ENCODE measurements at regions not wholly inside any gene's neighbourhood (a gene's known extent, or its start where the extent isn't known, plus 50 kb on each side); places are given as distances from the start of the nearest gene placed in this dataset.
"Not testable (repeated sequence)": the region's sequence is repeated elsewhere in the genome, so short reads cannot be mapped to it uniquely, and the experiment has no call there.

DNA sequence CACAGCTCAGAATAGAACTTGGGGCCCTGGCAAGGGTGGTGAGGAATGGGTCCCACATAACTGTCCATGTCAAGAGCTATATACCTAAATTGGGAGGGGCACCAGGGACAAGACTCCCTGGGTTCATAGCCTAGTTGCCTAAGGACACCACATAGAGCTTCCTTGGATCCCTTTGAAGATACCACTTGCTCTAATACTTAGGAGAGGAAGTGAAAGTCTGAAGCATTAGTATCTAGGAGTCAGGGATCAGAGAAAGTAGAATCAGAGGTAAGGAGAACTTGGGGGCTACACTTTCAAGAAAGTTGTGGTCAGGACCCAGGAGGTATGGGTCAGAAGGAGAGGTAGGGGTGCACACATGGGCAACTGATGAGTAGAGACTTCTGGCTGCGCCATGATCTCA lies 318.2 kb upstream of the SLC39A10 start:
- DNase-seq = no peak

DNA sequence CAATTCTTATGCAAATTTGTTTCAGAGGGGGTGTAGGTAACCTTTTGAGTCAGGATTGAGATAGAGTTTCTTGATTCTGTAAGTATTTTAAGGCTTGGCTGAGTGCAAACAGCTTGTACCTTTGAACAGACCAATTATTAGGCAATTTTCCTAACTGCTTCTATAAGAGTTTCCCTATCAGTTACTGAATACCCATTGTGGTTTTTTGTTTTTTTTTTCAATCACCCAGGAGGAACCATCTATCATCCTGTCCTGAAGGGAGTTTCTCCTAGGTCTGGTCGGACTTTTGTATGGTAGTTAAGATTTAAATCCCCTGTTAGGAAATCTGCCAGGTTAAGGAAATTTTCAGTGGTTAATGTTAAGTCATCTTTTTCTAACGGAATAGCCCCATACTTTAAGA lies 319.4 kb upstream of the SLC39A10 start:
- DNase-seq = no peak

DNA sequence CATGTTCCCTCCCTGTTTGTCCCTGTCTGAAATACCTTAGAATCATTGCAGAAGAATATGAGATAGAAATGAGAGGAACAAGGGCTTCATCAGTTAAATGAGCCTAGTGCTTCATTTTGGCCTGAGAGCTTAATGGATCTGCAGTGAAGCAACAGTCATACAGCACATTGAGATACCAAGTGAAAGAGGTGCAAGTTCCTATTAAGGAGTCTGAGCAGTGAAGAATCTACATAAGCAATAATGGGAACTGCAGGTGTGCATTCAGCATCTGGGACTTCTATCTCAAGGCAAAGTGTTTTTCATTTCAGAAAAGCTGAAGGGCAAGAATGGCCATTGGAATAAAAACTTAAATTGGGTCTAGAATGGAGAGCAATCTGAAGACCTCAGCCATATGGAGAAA lies 323.2 kb upstream of the SLC39A10 start:
- DNase-seq = no peak

DNA sequence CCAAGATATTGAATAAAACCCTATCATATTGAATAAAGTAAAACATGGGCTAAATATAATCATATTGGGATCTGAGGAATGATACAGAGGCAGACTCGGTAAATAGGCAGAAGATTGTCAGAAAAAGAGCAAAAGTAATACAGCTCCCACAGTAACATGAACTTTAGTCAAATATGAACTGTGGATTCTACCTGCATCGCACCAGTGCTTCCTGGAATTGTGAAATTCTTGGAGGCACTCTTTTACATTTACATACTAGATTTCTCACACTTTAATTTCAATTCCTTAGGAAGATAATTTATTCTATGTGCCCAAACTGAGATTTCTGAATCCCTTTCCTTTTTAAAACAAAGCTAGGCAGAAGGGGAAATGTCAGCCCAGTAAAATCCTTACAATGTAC lies 325.1 kb upstream of the SLC39A10 start:
- DNase-seq = no peak

DNA sequence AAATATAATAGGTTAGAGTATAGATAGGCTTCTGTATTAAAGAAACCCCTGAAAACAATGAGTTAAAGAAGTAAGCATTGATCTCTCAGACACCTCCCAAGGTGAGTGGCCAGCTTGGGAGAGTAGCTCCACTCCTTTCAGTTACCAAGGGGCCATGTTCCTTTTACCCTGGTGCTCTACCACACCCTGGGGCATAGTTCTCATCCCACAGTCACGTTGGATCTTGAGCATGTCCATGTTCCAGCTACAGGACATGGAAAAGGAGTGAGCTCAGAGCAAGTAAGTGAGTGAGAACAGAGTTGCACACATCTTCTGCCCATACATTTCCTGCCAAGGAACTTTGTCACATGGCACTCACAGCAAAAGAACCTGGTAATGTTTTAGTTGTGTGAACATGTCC lies 325.9 kb upstream of the SLC39A10 start:
- no peak for DNase-seq

DNA sequence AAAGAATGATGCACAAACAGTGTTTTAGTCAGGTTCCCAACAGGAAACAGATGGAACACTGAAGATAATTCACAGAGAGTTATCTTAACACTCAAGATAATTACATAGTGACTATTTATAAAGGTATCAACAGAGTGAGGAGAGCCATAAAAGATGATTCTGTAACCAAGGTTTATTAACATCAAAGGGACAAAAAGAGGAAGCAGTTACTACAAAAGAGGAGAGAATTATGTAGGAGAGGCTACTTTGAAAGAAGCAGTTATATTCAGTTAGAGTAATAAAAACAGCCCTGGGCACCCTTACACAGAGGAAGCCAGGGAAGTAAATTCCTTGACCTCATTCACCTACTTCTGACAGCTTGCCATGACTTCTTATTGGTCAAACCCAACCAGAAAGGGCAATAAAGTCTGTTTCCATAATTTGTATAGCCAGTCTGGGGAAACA lies 326.5 kb upstream of the SLC39A10 start:
- no peak for DNase-seq

DNA sequence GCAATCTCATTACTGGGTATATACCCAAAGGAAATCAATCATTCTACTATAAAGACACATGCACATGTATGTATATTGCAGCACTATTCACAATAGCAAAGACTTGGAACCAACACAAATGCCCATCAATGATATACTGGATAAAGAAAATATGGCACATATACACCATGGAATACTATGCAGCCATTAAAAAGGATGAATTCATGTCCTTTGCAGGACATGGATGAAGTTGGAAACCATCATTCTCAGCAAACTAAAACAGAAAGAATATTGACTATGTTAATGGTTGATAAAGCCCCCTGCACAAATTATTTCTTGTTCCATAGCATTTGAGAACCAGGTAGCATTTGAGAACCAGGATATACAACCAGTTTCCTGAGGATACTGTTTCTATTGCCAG lies 327.2 kb upstream of the SLC39A10 start:
- not testable (repeated sequence) for DNase-seq

DNA sequence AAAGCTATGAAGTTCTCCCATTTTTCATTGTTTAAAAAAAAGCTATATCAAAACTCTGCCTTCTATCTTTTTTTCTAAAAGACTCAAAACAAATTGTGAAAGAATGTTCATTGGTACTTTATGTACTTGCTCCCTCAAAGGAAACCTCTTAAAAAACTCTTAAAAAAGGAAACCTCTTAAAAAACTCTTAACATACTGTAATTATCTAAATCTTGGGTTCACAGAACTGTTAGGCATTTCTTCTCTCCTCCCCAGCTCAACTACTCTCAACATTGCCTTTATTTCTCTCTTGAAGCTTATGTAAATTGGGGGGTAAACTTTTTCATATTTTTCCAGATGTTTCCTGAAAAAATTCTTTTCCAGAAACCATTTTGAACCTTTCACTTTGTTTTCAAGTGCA lies 330.5 kb upstream of the SLC39A10 start:
- no peak for DNase-seq

DNA sequence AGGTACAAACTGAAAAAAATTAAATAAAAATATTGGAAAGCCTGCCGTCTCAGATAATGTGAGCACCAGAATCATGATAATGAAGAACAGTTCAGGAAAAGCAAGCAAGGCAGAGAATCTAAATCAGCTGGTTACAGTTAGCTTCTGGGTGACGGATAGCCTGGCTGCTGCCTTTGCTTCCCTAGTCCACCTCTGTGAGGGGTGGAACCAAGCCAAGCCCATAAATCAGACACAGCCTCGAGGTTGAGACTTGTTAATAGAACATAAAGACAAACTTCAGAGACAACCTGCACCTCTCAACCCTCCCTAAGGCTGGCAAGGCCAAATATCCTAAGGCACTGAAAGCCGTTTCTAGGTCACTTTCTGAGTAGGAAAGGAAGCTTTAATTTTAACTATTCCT lies 334.7 kb upstream of the SLC39A10 start:
- DNase-seq = no peak

DNA sequence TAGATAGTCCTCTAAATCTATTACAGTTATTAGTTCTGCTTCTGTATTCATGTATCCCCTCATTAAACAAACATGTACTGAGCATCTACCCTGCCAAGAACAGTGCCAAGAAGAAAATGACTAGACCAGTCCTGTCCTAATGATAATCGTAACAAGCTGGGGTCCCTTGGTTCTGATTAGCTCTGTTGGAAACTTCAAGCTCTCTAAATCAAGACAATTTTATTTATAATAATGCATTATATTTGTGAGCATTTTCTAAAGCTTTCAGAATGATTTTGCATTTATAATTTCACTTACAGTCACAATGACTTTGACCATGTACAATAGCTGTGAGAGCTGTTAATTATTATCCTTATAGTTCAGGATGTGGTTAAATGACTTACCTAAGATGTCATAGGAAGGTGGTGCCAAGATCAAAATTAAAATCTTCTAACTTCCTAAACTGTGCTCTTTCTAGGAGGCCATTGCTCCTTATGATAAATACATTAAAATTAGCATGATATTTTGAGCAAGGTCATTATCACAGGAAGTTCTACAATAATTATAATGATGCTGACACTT lies 336.5 kb upstream of the SLC39A10 start:
- no peak for DNase-seq

DNA sequence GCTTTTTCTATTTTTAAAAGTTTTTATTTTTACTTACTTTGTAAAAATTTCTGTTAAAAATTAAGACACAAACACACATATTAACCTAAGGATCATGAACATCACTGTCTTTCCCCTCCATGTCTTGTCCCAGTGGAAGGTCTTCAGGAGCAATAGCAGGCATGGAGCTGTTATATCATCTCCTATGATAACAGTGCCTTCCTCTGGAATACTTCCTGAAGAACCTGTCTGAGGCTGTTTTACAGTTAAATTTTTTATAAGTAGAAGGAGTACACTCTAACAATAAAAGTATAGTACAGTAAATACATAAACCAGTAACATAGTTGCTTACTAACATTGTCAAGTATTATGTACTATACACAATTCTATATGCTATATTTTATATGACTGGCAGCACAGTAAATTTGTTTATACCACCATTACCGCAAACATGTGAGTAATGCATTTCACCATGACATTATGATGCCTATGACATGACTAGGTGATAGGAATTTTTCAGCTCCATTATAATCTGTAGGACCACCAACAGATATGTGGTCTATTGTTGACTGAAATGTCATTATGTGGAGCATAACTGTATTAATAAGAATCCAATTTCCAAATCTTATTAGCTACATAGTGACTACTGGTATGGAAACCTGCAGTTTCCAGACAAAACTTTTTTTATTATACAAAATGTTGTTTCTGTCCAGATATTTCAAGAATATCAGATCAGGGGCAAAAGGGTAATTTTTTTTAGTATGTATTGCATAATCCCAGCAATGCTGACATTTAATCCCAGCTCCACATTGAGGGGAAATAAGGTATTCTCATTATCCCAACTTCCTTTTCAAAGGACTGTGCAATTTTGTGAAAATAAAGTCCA lies 337.2 kb upstream of the SLC39A10 start:
- no peak for DNase-seq

DNA sequence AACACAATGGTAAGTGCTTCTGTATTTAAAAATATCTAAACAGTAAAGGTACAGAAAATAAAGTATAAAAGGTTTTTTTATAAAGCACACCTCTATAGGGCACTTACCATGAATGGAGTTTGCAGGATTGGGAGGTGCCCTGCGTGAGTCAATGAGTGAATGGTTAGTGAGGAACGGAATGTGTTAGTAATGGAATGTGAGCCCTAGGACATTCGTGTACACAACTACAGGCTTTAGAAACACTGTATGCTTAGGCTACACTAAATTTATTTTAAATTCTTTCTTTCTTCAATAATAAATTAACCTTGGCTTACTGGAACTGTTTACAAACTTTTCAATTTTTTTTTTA lies 337.9 kb upstream of the SLC39A10 start:
- DNase-seq = no peak

DNA sequence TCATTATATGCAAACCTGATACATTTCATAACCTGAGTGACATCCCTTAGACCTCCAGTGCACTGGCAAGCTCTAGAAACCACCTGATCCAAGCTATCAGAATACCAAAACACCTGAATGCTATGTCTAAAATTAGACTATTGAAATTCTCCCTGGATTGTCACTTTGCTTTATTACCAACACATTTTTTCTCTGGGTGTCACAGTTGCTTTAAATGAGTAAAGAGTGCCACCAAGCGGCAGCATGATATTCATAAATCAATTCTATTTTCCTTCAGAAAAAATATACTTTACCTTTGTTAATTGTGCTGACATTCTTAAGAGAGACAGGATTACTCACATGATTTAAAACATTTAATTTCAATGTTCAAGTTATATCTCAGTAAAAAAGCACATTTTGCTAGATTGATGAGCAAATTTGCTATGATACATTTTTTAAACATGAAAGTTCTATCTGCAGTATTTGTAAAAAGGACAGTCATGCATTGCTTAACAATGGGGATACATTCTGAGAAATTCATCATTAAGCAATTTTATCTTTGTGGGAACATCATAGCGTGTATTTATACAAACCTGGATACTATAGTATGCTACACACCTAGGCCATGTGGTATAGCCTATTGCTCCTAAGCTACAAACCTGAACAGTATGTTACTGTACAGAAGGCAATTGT lies 338.4 kb upstream of the SLC39A10 start:
- DNase-seq = no peak

DNA sequence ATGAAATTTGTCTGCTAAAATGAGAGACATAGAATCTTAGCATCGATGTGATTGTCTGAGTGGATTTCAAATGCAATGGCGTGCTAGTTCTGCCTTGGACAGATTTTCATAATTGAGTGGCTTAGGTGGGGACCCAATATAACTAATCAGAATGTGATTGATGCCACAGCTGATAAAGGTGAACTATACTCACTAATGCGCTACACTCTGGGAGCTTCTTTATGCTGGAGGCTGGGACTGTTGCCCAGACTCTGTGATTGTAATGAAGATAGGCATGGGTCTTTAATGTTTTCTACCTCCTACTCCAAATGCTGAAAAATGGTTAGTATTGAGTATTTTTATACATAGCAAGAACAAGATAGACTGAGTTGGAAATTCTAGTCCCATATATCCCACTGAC lies 339.5 kb upstream of the SLC39A10 start:
- DNase-seq = no peak

DNA sequence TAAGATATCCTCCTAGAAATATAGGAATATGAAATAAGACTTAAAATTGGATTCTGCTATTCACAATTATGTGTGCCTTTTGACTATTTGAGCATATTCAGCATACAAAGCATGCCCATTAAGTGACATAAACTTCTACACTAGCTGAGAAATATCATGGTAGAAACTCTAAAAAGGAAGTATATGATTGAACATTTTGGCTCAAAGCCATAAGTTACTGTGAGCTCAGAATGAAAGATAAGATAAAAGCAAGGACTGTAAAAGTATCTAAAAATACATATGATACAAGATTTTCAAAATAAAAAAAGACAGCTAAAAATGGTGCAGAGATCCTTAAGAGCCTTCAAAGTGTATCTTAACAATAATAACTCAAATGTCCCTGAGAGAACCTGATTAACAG lies 340.5 kb upstream of the SLC39A10 start:
- no peak for DNase-seq

DNA sequence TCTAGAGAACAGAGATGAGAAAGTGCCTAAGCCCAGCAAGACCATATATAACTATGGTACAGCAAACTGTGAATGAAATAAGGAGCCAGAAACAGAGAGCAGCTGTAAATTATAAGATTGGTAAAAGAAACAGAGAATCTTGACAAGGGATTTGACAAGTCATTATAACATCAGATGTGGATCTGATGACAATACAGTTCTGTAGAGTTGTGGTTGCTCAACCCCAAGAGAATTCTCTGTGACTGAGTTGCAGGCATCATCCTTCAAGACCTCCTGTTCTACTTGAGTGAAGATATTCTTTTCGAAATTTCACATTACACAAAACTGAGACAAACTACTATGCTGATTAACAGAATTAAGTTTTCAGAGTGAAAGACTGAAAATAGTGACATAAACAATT lies 343.1 kb upstream of the SLC39A10 start:
- DNase-seq = no peak

DNA sequence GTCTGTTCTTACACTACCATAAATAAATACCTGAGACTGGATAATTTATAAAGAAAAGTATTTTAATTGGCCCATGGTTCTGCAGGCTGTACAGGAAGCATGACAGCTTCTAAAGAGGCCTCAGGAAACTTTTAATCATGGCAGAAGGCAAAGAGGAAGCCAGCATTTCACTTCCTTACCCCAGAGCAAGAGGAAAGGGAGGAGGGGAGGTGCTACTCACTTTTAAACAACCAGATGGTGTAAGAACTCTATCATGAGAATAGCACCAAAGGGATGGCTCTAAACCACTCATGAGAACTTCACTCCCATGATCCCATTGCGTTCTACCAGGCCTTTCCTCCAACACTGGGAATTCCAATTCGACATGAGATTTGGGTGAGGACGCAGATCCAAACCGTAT lies 344.4 kb upstream of the SLC39A10 start:
- DNase-seq = no peak

DNA sequence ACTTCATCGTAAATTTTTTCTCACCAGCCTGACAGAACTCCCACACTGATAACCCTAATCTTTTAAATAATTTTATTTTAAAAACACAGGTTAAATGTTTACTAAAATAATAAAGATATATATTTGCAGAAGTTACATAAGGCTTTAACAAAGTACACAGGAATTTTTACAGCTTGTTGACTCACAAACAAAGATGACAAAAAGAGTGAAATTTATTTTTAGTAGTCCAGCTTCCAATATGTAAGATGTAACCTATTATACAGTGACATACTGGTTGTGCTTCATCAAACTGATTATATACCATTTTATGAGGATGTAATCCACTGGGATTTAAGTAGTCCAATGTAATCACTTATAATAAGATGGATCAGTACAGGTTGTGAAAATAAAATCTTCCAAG lies 348.9 kb upstream of the SLC39A10 start:
- DNase-seq = no peak

DNA sequence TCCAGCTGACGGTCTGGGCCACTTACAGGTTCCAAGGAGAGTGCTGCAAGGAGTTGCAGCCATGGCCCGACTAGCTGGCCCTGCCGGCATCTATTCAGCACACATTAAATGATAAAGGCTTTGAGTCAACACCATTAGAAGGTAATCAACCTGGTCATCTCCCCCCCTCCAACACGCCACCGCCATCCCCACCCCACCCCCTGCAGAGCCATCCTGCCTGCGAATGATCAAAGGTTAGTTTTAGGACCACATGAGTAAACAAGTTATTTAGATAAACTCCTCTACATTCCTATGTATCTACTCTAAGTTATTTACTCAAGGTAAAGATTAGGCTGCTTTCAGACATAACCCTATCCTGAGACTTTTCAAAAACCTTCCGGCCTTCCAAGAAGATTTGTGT lies 349.3 kb upstream of the SLC39A10 start:
- no peak for DNase-seq

DNA sequence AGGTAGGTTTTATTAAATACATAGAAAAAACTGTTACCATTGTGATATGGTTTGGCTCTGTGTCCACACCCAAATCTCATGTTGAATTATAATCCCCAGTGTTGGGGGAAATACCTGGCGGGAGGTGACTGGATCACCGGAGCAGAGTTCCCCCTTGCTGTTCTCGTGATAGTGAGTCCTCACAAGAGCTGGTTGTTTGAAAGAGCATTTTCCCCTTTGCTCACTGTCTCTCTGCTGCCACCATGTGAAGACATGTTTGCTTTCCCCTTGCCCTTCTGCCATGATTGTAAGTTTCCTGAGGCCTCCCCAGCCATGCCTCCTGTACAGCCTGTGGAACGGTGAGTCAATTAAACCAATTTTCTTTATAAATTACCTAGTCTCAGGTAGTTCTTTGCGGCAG lies 352.7 kb upstream of the SLC39A10 start:
- DNase-seq = no peak

DNA sequence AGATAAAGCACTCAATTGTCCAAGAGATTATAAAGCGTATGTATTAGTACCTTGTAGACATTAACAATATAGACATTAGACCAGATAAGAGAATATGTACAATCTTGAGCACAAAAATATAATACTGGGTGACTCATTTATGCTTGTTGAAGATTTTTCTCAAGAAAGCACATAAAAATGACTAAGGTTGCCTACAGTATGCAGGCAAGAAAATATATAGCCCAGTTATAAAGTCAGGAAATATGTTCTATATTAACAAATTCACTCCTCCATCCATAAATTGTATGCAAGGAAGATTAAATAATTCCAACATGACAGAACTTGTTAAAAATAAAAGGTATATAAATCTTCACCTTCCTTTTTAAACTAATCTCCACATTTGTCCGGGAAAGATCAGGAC lies 356.4 kb upstream of the SLC39A10 start:
- no peak for DNase-seq

DNA sequence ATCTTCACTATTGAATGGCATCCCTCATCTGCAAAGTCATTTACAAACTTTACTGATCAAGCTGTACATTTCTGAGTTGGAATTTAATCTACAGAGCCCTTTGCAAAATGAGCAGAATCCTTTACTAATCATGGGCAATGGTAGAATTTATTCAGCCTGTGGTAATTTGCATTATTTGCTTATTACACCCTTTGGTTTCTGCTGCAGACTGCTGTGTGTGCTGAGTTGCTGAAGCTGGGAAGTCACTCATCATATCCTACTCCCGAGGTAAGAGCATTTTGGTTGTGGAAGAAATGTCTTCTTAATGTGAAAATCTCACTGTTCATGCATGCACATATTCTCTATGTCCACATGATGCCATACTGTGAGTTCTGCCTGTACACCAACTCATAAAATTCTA lies 357.4 kb upstream of the SLC39A10 start:
- no peak for DNase-seq

DNA sequence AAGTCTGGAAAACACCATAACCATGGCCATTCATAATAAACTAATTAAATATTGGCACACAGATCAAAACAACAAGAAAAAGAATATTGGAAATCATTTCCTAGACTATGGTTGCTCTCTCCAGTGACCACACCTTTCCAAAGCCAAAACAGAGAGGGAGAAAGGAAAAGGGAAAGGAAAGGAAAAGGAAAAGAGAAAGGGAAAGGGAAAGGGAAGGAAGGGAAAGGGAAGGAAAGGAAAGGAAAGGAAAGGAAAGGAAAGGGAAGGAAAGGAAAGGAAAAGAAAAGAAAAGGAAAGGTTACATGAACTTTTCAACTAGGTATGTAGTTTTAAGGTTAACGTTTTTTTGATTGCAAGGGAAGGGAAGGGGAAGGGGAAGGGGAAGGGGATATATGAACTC lies 360.5 kb upstream of the SLC39A10 start:
- DNase-seq = no peak

DNA sequence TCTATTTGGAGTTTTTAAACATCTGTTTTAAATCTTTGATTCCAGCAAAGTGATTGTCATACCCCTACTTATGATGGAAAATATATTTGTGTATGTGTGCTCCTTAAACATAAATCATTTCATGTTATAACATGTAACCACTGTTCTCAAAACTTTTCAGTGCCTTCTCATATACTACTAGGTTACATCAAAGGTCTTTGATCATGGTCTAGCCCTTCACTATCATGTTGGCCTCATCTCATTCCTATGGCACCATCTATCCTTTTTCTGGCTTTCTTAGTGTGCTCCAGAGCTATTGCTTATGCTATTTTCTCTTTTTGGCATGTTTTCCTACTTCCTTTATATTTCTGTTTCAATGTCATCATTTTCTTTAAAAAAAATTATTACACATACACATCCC lies 367.9 kb upstream of the SLC39A10 start:
- DNase-seq = no peak
